Activated T-cell treated with anti-CD3 and anti-CD28 coated beads for 24 hours (primary cell): ENCODE measurements at regions not wholly inside any gene's neighbourhood (a gene's known extent, or its start where the extent isn't known, plus 50 kb on each side); places are given as distances from the start of the nearest gene placed in this dataset.
"Not testable (repeated sequence)": the region's sequence is repeated elsewhere in the genome, so short reads cannot be mapped to it uniquely, and the experiment has no call there.

Experiments used
- DNase-seq: peaks from one replicate; pipeline ENCODE4 v3.0.0-alpha.2; 2020; ENCODE audit warnings: low read depth

GRCh38 chr3:6281662-6282061, 579.3 kb upstream of the GRM7 start:
- no peak for DNase-seq

- no peak for DNase-seq
Measured at GRCh38 chr3:6282918-6283317, 578.0 kb upstream of the GRM7 start.

GRCh38 chr3:6287088-6287875, 573.6 kb upstream of the GRM7 start:
- no peak for DNase-seq

GRCh38 chr3:6301626-6302025, 559.3 kb upstream of the GRM7 start:
- DNase-seq = no peak

DNA sequence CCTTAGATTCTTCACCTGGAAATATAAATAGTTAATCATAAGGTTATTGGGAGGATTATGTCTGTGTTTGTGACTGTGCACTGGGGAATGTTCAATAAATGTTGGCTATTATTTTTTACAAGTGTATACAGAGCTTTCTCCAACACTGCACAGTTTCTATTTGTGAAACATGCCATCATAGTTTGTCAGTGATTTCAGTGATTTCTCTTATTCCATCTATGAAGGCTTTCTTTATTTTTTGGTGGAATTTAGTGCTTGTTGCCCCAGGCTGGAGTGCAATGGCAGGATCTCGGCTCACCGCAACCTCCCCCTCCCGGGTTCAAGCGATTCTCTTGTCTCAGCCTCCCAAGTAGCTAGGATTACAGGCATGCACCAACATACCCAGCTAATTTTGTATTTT, 545.0 kb upstream of the GRM7 start:
- DNase-seq = no peak

DNA sequence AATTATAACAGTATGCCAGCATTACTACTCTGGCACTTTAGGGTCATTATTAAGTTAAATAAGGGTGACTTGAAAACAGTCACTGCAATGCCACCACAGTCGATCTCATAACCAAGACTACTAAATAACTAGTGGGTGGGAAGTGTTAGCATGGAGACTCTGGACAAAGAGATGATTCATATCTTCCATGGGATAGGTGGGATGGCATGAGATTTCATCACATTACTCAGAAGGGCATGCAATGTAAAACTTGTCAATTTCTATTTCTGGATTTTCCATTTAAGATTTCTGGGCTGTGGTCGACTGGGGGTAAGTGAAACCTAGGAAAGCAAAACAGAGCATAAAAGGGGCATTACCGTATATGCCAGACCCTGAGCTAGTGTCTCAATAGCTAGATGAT, 538.9 kb upstream of the GRM7 start:
- DNase-seq = no peak

GRCh38 chr3:6326771-6327170, 534.1 kb upstream of the GRM7 start:
- no peak for DNase-seq

- not testable (repeated sequence) for DNase-seq
Measured at GRCh38 chr3:6340980-6341325, 520.0 kb upstream of the GRM7 start.

- DNase-seq = no peak
Measured at GRCh38 chr3:6351752-6352151, 509.2 kb upstream of the GRM7 start.

- DNase-seq = no peak
Measured at GRCh38 chr3:6354653-6355052, 506.3 kb upstream of the GRM7 start.

- no peak for DNase-seq
Measured at GRCh38 chr3:6362406-6362805, 498.5 kb upstream of the GRM7 start.

- no peak for DNase-seq
Measured at GRCh38 chr3:6367171-6367570, 493.7 kb upstream of the GRM7 start.

DNA sequence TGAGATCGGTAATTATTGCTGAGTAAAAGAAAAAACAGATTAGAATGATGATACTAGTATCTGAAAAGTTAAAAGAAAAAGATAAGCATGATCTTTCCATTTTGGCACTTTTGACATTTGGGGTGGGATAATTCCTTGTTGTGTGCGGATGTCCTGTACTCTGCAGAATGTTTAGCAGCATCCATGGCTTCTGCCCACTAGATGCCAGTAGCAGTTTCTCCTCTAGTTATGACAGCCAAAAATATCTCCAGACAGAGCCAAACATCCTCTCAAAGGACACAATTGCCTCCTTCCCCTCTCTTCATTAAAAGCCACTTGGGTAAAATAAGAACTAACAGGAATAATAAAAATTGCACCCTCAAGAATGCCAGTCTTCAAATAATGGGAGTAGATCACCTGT, 468.8 kb upstream of the GRM7 start:
- no peak for DNase-seq

DNA sequence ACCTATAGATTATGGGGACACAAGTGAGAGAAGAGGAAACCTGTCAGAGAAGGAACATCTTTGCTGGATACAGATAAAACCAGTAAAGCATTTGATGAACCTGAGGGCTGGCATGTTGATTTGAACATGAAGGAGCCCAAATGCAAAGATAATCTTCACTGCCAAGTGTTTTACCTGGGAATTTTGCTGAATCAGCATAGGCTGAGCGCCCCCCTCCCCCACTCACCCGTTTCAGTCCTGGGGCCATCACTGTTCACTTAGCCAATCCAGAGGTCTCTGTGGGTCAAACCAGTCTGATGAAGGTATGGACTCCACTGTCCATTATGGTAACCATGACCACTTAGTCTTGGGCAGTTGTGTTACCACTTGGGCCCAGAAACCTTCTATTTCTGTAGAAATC, 466.0 kb upstream of the GRM7 start:
- no peak for DNase-seq

DNA sequence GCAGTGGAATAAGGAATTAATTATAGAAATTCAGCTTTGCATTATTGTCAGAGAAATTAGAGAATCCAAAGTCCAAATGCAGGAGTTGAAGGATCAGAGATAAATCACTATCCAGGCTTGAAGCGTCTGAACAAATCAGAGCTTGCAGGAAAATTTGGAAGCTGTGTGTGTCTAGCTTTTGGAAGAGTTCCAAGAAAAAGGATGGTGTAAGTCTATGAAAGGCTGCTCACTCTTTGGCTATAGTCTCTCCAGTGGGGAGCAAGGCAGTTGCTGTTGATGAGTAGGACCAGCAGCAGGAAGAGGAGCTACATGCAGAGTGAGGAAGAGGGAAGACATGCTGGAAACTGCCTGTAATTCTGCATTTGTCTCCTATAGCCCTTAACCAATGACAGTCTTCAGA, 464.3 kb upstream of the GRM7 start:
- no peak for DNase-seq

DNA sequence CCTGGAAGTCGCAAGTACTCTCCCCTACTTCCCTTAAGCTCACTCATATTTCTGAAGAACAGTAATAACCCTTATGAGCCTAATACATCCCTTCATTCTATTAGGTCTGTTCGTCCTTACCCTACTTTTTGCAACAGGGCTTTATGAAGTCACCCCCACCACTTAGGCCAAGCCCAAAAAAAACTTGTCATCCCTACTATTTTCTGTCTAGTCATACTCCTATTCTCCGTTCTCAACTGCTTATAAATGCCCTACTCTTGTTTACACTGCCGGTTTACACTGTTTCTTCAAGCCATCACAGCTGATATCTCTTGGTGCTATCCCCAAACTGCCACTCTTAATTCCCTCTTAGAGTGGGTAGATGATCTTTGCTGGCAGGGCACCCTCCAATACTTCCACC, 458.2 kb upstream of the GRM7 start:
- not testable (repeated sequence) for DNase-seq

DNA sequence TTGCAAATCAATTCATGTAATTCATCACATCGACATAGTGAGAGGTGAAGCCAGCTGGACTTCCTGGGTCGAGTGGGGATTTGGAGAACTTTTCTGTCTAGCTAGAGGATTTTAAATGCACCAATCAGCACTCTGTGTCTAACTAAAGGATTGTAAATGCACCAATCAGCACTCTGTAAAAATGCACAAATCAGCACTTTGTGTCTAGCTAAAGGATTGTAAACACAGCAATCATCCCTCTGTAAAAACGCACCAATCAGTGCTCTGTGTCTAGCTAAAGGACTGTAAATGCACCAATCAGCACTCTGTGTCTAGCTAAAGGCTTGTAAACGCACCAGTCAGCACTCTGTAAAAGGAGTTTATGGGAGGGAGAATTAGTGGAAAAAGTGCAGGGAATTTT, 454.0 kb upstream of the GRM7 start:
- not testable (repeated sequence) for DNase-seq

DNA sequence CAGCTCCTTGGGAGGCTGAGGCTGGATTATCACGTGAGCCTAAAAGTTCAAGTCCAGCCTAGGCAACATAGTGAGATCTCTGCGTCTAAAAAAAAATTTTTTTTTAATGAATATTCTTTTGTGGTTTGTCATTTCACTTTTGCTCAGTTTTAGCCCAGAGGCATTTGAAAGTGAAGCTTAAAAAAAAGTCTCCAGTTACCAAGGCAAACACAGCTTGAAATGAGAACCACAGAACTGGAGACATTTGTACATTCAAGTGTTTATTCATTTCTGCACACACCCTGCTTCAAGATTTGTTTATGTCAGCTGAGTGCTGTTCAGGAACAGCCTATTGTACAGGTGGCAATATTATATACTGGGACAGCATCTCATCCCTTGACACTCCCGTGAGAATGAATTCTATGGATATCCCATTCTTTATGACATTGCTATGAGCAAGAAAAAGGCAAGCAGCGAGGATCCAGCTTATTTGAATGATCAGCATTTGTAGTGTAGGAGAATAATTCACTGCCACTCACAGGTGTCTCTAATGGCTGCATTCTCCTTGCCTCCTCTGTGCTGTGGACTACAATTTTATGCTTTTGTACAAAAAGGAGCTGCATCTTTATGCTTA, 444.8 kb upstream of the GRM7 start:
- no peak for DNase-seq

DNA sequence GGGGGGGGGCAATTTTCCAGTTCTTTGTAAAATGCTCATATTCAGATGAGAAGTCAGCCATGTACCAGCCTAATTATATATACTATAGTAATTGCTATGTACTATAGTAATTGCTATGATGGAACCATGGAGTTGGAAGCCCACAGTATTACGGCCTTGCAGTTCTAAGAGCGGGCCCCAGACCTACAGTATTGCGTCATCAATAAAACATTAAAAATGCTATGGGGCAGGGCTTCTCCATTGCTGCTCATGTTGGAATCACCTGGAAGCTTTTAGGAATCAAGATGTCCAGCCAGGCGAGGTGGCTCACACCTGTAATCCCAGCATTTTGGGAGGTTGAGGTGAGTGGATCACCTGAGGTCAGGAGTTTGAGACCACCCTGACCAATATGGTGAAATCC, 443.7 kb upstream of the GRM7 start:
- no peak for DNase-seq

DNA sequence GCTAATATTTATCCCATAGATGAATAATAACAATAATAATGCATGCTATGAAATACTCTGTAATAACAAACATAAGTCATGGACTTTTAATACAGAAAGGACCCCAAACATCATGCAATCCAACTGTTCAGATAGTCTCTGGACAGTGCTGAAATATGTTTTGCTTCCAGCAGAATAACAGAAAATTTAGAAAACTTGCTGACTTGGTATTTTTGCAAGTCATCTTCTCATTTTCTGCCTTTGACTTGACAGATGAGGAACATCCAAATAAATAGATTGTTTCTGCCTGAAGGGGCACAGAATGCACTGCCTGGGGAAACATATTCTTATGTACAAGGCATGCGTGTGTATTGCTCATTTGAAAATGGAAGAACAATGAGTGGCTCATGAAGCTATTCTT, 442.4 kb upstream of the GRM7 start:
- DNase-seq = no peak

DNA sequence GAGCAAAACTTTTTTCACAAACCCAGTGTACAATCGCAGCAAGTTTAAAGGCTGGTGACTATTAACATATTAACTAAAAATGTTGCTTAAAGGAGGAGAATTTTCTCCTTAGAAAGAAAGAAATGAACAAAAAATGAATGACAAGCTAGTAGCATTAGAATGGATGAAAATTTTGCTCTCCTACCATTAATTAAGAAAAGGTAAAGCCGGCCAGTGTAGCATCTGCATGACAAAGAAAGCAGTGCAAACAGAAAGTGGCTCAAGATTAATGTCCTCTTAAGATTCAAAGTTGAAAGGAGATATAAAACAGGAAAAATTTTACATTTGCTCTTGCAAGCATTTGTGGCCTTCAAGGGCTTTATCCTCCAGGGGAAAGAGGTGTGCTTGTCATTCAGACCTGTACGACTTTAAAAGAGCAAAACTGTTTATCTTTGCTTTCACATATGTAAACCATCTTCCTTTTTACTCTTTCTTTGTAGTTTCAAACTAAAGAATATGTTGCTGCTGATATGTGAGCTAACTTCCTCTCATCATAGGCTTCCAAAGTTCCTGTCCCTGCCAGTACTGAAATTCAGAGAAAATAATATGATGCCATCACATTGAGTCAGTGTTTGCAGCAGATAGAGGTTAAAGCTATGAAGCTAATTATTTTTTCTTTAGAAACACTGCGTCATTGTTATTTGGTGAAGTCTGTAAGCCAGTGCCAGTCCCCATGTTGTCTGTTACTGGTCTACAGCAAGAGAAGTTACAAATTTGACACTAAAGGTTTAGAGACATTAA, 439.1 kb upstream of the GRM7 start:
- DNase-seq = no peak

DNA sequence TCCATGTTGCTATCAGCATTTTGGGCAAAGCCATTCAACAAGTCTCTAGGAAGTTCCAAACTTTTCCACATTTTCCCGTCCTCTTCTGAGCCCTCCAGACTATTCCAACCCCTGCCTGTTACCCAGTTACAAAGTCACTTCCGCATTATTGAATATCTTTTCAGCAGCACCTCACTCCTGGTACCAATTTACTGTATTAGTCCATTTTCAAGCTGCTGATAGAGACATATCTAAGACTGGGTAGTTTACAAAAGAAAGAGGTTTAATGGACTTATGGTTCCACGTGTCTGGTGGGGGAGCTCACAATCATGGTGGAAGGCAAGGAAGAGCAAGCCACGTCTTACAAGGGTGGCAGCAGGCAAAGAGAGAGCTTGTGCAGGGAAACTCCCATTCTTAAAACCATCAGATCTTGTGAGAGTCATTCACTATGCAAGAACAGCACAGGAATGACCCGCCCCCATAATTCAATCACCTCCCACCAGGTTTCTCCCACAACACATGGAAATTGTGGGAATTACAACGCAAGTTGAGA, 435.6 kb upstream of the GRM7 start:
- DNase-seq = no peak

DNA sequence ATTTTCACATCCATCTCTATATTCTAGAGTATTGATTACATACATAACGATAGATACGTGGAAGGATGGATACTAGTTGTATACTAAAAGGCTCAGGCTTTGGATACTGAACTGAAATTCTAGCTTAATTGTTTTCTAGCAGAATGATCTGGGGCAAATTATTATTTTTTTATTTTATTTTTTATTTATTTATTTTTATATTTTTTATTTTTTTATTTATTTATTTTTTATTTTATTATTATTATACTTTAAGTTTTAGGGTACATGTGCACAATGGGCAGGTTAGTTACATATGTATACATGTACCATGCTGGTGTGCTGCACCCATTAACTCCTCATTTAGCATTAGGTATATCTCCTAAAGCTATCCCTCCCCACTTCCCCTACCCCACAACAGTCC, 432.6 kb upstream of the GRM7 start:
- not testable (repeated sequence) for DNase-seq
